H1 (cell line): ENCODE measurements at regions not wholly inside any gene's neighbourhood (a gene's known extent, or its start where the extent isn't known, plus 50 kb on each side); places are given as distances from the start of the nearest gene placed in this dataset.

ENCODE experiments used
- CTCF ChIA-PET: fragments of 300-600 bp; sonication (Branson Sonifier 250); formaldehyde crosslinking; loops from one replicate; lab custom pipeline; 2021; ENCODE audit not compliant: partially characterized antibody; lab: Charles Lee
- POLR2A ChIA-PET: fragments of 300-600 bp; sonication (Branson Sonifier 250); formaldehyde crosslinking; loops from one replicate; lab custom pipeline; 2021; ENCODE audit warnings: inconsistent platforms; ENCODE audit not compliant: partially characterized antibody; lab: Charles Lee
- DNase-seq, 2 experiments: peaks; one replicate each; pipeline versions ENCODE4 v3.0.0 to v3.0.0-alpha.2; 2010 to 2022; ENCODE audit warnings: low spot score in 2 of 2, low read depth in 1 of 2, mixed read lengths in 1 of 2
- FAIRE-seq: peaks from 2 replicates; lab custom pipeline; 2011; peaks lifted over from hg19 to GRCh38; lab: Jason Lieb, UNC
- H2AFZ ChIP-seq: 2 replicates; pipeline ENCODE4 v1.8.1; 2012; ENCODE audit warnings: low read length, inconsistent platforms
- H2AK5ac ChIP-seq: 2 replicates; pipeline ENCODE4 v1.6.1; 2013; ENCODE audit warnings: low read depth, low read length
- H2BK120ac ChIP-seq: replicated peaks from 2 replicates; pipeline ENCODE3; 2013; ENCODE audit warnings: low read depth, low read length, inconsistent platforms
- H2BK12ac ChIP-seq: 2 replicates; pipeline ENCODE4 v1.6.1; 2013; ENCODE audit warnings: low read depth, low read length
- H2BK15ac ChIP-seq: 2 replicates; pipeline ENCODE4 v1.6.1; 2013; ENCODE audit warnings: low read length
- H2BK20ac ChIP-seq: 2 replicates; pipeline ENCODE4 v1.6.1; 2013; ENCODE audit warnings: low read length
- H2BK5ac ChIP-seq: 2 replicates; pipeline ENCODE4 v1.6.1; 2013; ENCODE audit warnings: low read depth, low read length
- H3K14ac ChIP-seq: 2 replicates; pipeline ENCODE4 v1.6.1; 2013; ENCODE audit warnings: inconsistent platforms; ENCODE audit not compliant: insufficient read length
- H3K18ac ChIP-seq: 2 replicates; pipeline ENCODE4 v1.6.1; 2013; ENCODE audit warnings: low read length; ENCODE audit errors: extremely low read depth
- H3K23ac ChIP-seq: 2 replicates; pipeline ENCODE4 v1.6.1; 2013; ENCODE audit warnings: inconsistent platforms; ENCODE audit not compliant: insufficient read length
- H3K23me2 ChIP-seq: 2 replicates; pipeline ENCODE4 v1.6.1; 2013; ENCODE audit warnings: low read depth, low read length
- H3K27ac ChIP-seq: 2 replicates; pipeline ENCODE4 v1.6.1; 2011; ENCODE audit warnings: low read depth, low read length, inconsistent platforms
- H3K27me3 ChIP-seq, 4 experiments: replicated peaks in 1 of 4; 1 replicate in 1 of 4; 2 replicates in 3 of 4; pipeline versions ENCODE4 v1.6.1 to v1.8.1; 2011 to 2013; ENCODE audit warnings: low read length in 3 of 4, mild to moderate bottlenecking in 3 of 4, inconsistent platforms in 2 of 4, mixed read lengths in 2 of 4, moderate library complexity in 1 of 4; ENCODE audit not compliant: control insufficient read depth in 3 of 4, insufficient read depth in 3 of 4; ENCODE audit errors: extremely low read depth in 1 of 4
- H3K36me3 ChIP-seq, 4 experiments: 2 replicates each; pipeline versions ENCODE4 v1.6.1 to v1.8.1; 2011 to 2013; ENCODE audit warnings: mild to moderate bottlenecking in 4 of 4, low read length in 3 of 4, moderate library complexity in 2 of 4, control low read depth in 1 of 4, inconsistent platforms in 1 of 4; ENCODE audit not compliant: insufficient read depth in 4 of 4, control insufficient read depth in 2 of 4
- H3K4ac ChIP-seq: replicated peaks from 2 replicates; pipeline ENCODE3; 2013; ENCODE audit warnings: low read length, low read depth, mixed read lengths, inconsistent platforms; ENCODE audit not compliant: insufficient read length
- H3K4me1 ChIP-seq, 4 experiments: replicated peaks in 1 of 4; 1 replicate in 1 of 4; 2 replicates in 3 of 4; pipeline versions ENCODE4 v1.6.1 to v1.8.1; 2011 to 2013; ENCODE audit warnings: low read length in 3 of 4, inconsistent platforms in 2 of 4, mixed read lengths in 1 of 4; ENCODE audit not compliant: insufficient read depth in 4 of 4, control insufficient read depth in 3 of 4
- H3K4me2 ChIP-seq, 2 experiments: 2 replicates each; pipeline versions ENCODE4 v1.6.1 to v1.8.1; 2011 to 2013; ENCODE audit warnings: low read depth in 2 of 2, low read length in 2 of 2, control low read depth in 1 of 2, inconsistent platforms in 1 of 2, mild to moderate bottlenecking in 1 of 2; ENCODE audit not compliant: insufficient read depth in 1 of 2
- H3K4me3 ChIP-seq, 4 experiments: fragments of 200-600, 300-600 bp in 1 of 4; sonication (generic), shearing (Covaris generic), sonication (Bioruptor Twin) in 1 of 4; 2 replicates each; pipeline versions ENCODE4 v1.5.1 to v1.8.1; 2011 to 2016; ENCODE audit warnings: low read length in 4 of 4, low read depth in 3 of 4, control low read depth in 2 of 4, inconsistent platforms in 2 of 4, mild to moderate bottlenecking in 2 of 4, mixed read lengths in 1 of 4, moderate library complexity in 1 of 4; ENCODE audit not compliant: insufficient read depth in 2 of 4; ENCODE audit errors: extremely low read depth in 1 of 4
- H3K56ac ChIP-seq: replicated peaks from 2 replicates; pipeline ENCODE3; 2013; ENCODE audit warnings: low read depth, mild to moderate bottlenecking, mixed read lengths, low read length, inconsistent platforms; ENCODE audit not compliant: insufficient read length
- H3K79me1 ChIP-seq: 2 replicates; pipeline ENCODE4 v1.6.1; 2013; ENCODE audit warnings: low read depth, low read length, control low read depth
- H3K79me2 ChIP-seq, 2 experiments: 2 replicates each; pipeline versions ENCODE4 v1.6.1 to v1.8.1; 2012 to 2013; ENCODE audit warnings: low read length in 2 of 2, mild to moderate bottlenecking in 2 of 2, inconsistent platforms in 1 of 2; ENCODE audit not compliant: insufficient read depth in 2 of 2, control insufficient read depth in 1 of 2
- H3K9ac ChIP-seq, 4 experiments: replicated peaks in 1 of 4; 1 replicate in 1 of 4; 2 replicates in 3 of 4; pipeline versions ENCODE4 v1.6.1 to v1.8.1; 2011 to 2013; ENCODE audit warnings: low read depth in 3 of 4, low read length in 3 of 4, control low read depth in 2 of 4, mild to moderate bottlenecking in 2 of 4, moderate library complexity in 2 of 4, inconsistent platforms in 1 of 4; ENCODE audit errors: extremely low read depth in 1 of 4
- H3K9me3 ChIP-seq, 2 experiments: 2 replicates each; pipeline versions ENCODE4 v1.6.1 to v1.8.1; 2012 to 2013; ENCODE audit warnings: mild to moderate bottlenecking in 2 of 2, moderate library complexity in 2 of 2, control low read depth in 1 of 2, inconsistent platforms in 1 of 2, low read depth in 1 of 2, low read length in 1 of 2, mixed read lengths in 1 of 2; ENCODE audit not compliant: insufficient read depth in 2 of 2
- H4K20me1 ChIP-seq, 2 experiments: replicated peaks in 1 of 2; 2 replicates each; pipeline versions ENCODE3 to v1.8.1; 2011 to 2013; ENCODE audit warnings: inconsistent platforms in 2 of 2, low read length in 2 of 2, mild to moderate bottlenecking in 1 of 2; ENCODE audit not compliant: insufficient read depth in 2 of 2, control insufficient read depth in 1 of 2
- H4K5ac ChIP-seq: 2 replicates; pipeline ENCODE4 v1.6.1; 2013; ENCODE audit warnings: low read length, low read depth, mixed read lengths, inconsistent platforms; ENCODE audit not compliant: insufficient read length
- H4K8ac ChIP-seq: 2 replicates; pipeline ENCODE4 v1.8.0; 2013; ENCODE audit warnings: mild to moderate bottlenecking, moderate library complexity, low read length, inconsistent platforms; ENCODE audit not compliant: insufficient read depth; ENCODE audit errors: extremely low read depth
- H4K91ac ChIP-seq: replicated peaks from 2 replicates; pipeline ENCODE3; 2013; ENCODE audit warnings: low read length, mixed read lengths, inconsistent platforms; ENCODE audit not compliant: insufficient read length
- BACH1 ChIP-seq: IDR thresholded peaks from 2 replicates; pipeline ENCODE4 v1.6.1; 2012; ENCODE audit warnings: low read length, improper control_type of control experiment
- BCL11A ChIP-seq, 2 experiments: IDR thresholded peaks; one replicate each; pipeline ENCODE4 v1.6.1; 2011; ENCODE audit warnings: low read depth in 2 of 2, low read length in 2 of 2, mild to moderate bottlenecking in 2 of 2
- CBX8 ChIP-seq: fragments of 300-800, 300-1000 bp; sonication (generic); IDR thresholded peaks from 2 replicates; pipeline ENCODE4 v1.7.1; 2016; ENCODE audit warnings: low read depth, low read length, borderline replicate concordance
- CTBP2 ChIP-seq: IDR thresholded peaks from 2 replicates; pipeline ENCODE4 v1.7.0; 2011; ENCODE audit warnings: borderline replicate concordance, mild to moderate bottlenecking, moderate library complexity, mixed read lengths, low read length; ENCODE audit not compliant: insufficient read depth, insufficient read length
- EGR1 ChIP-seq: IDR thresholded peaks from 2 replicates; pipeline ENCODE4 v1.6.1; 2011; ENCODE audit warnings: low read depth, low read length, borderline replicate concordance
- JUN ChIP-seq: IDR thresholded peaks from 2 replicates; pipeline ENCODE4 v1.6.1; 2011; ENCODE audit warnings: low read depth, mild to moderate bottlenecking, improper control_type of control experiment, low read length
- KDM4A ChIP-seq: IDR thresholded peaks from one replicate; pipeline ENCODE4 v1.7.1; 2012; ENCODE audit warnings: low read depth, mild to moderate bottlenecking, moderate library complexity, low read length, inconsistent platforms; ENCODE audit not compliant: severe bottlenecking
- POU5F1 ChIP-seq: IDR thresholded peaks from 2 replicates; pipeline ENCODE4 v1.6.1; 2011; ENCODE audit warnings: low read depth, mild to moderate bottlenecking, low read length, moderate library complexity
- RNF2 ChIP-seq: fragments of 200-900, 300-1000 bp; sonication (generic); IDR thresholded peaks from 2 replicates; pipeline ENCODE4 v1.7.1; 2016; ENCODE audit warnings: borderline replicate concordance, low read depth, mild to moderate bottlenecking, antibody characterized with exemption, low read length; ENCODE audit not compliant: poor library complexity, severe bottlenecking; ENCODE audit errors: missing control alignments
- RXRA ChIP-seq: IDR thresholded peaks from 2 replicates; pipeline ENCODE4 v1.6.1; 2011; ENCODE audit warnings: low read depth, mild to moderate bottlenecking, low read length, moderate library complexity; ENCODE audit not compliant: insufficient read depth
- SIX5 ChIP-seq: IDR thresholded peaks from 2 replicates; pipeline ENCODE4 v1.6.1; 2011; ENCODE audit warnings: mild to moderate bottlenecking, low read depth, low read length
- USF2 ChIP-seq: IDR thresholded peaks from 2 replicates; pipeline ENCODE4 v1.6.1; 2011; ENCODE audit warnings: low read length, improper control_type of control experiment
- WGBS, 2 experiments: shearing (Covaris generic) in 1 of 2; methylation state at CpG; one replicate each; pipeline versions ENCODE4 v1.1.6 to v1.1.7; 2013 to 2015; ENCODE audit warnings: low lambda C conversion rate in 2 of 2, mixed read lengths in 2 of 2, inconsistent platforms in 1 of 2, low coverage in 1 of 2, missing lambda C conversion rate in 1 of 2; ENCODE audit not compliant: insufficient replicate concordance in 2 of 2, insufficient coverage in 1 of 2, insufficient read length in 1 of 2; ENCODE audit errors: extremely low coverage in 1 of 2, missing lambda C conversion rate in 1 of 2; 5-methylcytosine and 5-hydroxymethylcytosine counted together

GRCh38 chr5:54696346-54696745 is 178.8 kb downstream of the SNX18 start:
- H4K8ac ChIP-seq, result no peak overlapping the region
- no peaks in the 10 kb centered on the region for H3K79me1 ChIP-seq
- H2AK5ac ChIP-seq, result no peak overlapping the region
- H3K27ac ChIP-seq, result no peak overlapping the region
- no peak overlapping the region for H2BK20ac ChIP-seq
- FAIRE-seq (no peak), DNase-seq (no peak)
- no peak overlapping the region for H3K14ac ChIP-seq
- H3K27me3 ChIP-seq, result no peaks in the 10 kb centered on the region
- no peak overlapping the region for H2BK5ac ChIP-seq
- no peak overlapping the region for H3K4me2 ChIP-seq
- CTCF ChIA-PET, result no interaction called here
- no peak overlapping the region for H3K23ac ChIP-seq
- no peak overlapping the region for H3K9ac ChIP-seq
- no peak overlapping the region for H2BK12ac ChIP-seq
- no peaks in the 10 kb centered on the region for H3K79me2 ChIP-seq
- H3K9me3 ChIP-seq, result no peaks in the 10 kb centered on the region
- no peak overlapping the region for H3K18ac ChIP-seq
- H2BK15ac ChIP-seq, result no peak overlapping the region
- H3K36me3 ChIP-seq, result no peaks in the 10 kb centered on the region
- 97% methylated on average over 3 of the region's 3 CpGs; no CpG with 5 or more reads in 1 of the 2 experiments for WGBS, 2 experiments
- H2AFZ ChIP-seq, result no peak overlapping the region
- no peak overlapping the region for H3K56ac ChIP-seq
- H2BK120ac ChIP-seq, result no peak overlapping the region
- H3K23me2 ChIP-seq, result no peaks in the 10 kb centered on the region
- H3K4me1 ChIP-seq, result no peaks in the 10 kb centered on the region; a peak in 1 of 7 replicates
- H4K91ac ChIP-seq, result no peak overlapping the region
- H4K5ac ChIP-seq, result no peak overlapping the region
- POLR2A ChIA-PET, result no interaction called here
- H3K4me3 ChIP-seq, result no peak overlapping the region
- H4K20me1 ChIP-seq, result no peaks in the 10 kb centered on the region
- H3K4ac ChIP-seq, result no peak overlapping the region
- TF ChIP-seq CTBP2, result no peak
- no peak for TF ChIP-seq USF2
- no peak for TF ChIP-seq KDM4A
- TF ChIP-seq SIX5, result no peak
- TF ChIP-seq JUN, result no peak
- TF ChIP-seq EGR1, result no peak
- no peak for TF ChIP-seq BACH1
- TF ChIP-seq RNF2, result no peak
- no peak for TF ChIP-seq POU5F1
- no peak for TF ChIP-seq RXRA
- TF ChIP-seq BCL11A (IDR thresholded peaks at IDR 0.05; ENCODE audit: low read depth in 2 of 2, low read length in 2 of 2), result no peak
- TF ChIP-seq CBX8, result no peak
